ENCODE measurements at regions not wholly inside any gene's neighbourhood (a gene's known extent, or its start where the extent isn't known, plus 50 kb on each side); places are given as distances from the start of the nearest gene placed in this dataset.

DNA sequence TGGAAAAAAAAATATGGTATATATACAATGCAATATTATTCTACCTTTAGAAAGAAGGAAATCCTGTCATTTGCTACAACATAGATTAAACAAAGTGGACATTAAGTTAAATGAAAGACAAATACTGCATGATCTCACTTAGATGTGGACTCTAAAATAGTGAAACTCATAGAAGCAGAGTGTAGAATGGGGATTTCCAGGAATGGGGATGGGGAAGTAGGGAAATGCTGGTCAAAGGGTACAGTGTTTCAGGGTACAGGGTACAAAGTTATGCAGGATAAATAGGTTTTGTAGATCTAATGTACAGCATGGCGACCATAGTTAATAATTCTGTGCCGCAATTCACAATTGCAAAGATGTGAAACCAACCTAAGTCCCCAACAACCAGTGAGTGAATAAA, 385.5 kb downstream of the SFMBT2 start:
- H3K4me3 ChIP-seq (ENCODE audit: low read depth, low read length): no peak overlapping the region
- in situ Hi-C loops (cut with HindIII; ENCODE audit: low sequenced_read_pairs): no loop called here
- no peak for DNase-seq (ENCODE audit: low read depth, low spot score)
- TF ChIP-seq, protein P1, sequence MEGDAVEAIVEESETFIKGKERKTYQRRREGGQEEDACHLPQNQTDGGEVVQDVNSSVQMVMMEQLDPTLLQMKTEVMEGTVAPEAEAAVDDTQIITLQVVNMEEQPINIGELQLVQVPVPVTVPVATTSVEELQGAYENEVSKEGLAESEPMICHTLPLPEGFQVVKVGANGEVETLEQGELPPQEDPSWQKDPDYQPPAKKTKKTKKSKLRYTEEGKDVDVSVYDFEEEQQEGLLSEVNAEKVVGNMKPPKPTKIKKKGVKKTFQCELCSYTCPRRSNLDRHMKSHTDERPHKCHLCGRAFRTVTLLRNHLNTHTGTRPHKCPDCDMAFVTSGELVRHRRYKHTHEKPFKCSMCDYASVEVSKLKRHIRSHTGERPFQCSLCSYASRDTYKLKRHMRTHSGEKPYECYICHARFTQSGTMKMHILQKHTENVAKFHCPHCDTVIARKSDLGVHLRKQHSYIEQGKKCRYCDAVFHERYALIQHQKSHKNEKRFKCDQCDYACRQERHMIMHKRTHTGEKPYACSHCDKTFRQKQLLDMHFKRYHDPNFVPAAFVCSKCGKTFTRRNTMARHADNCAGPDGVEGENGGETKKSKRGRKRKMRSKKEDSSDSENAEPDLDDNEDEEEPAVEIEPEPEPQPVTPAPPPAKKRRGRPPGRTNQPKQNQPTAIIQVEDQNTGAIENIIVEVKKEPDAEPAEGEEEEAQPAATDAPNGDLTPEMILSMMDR (IDR thresholded peaks at IDR 0.05; ENCODE audit: low read depth, low read length): no peak

GRCh38 chr10:7015457-7015856, 395.4 kb downstream of the SFMBT2 start:
- TF ChIP-seq, protein P1 (IDR thresholded peaks at IDR 0.05; ENCODE audit: low read depth, low read length): no peak
- in situ Hi-C loops (cut with HindIII; ENCODE audit: low sequenced_read_pairs): no loop called here

DNA sequence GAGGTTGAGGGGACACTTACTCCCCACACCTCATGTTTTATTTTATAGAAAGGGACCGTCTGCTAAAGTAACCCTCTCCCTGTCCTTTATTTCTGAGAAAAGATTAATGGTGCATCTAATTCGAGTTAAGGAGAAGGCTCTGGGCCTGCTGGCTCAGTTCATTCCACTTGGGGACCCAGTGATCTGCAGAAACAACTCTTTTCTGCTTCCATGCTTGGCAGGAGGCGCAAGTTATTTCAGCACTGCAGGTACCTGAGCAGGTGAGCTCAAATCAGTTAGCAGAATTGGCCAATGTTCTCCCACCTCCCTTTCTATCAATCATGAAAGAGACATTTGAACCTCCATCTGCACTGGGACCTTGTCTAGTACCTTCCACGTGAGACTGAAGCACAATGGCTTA, 396.1 kb downstream of the SFMBT2 start:
- DNase-seq (ENCODE audit: low read depth, low spot score): no peak
- TF ChIP-seq, protein P1 (IDR thresholded peaks at IDR 0.05; ENCODE audit: low read depth, low read length): no peak
- no peak overlapping the region for H3K4me3 ChIP-seq (ENCODE audit: low read depth, low read length)
- in situ Hi-C loops (cut with HindIII; ENCODE audit: low sequenced_read_pairs): no loop called here

More at GRCh38 chr10:7015457-7015856, 395.4 kb downstream of the SFMBT2 start:
- DNase-seq (ENCODE audit: low read depth, low spot score): no peak
- H3K4me3 ChIP-seq (ENCODE audit: low read depth, low read length): no peak overlapping the region

- in situ Hi-C loops (cut with HindIII; ENCODE audit: low sequenced_read_pairs): no loop called here
Measured at GRCh38 chr10:7011994-7012393, 398.8 kb downstream of the SFMBT2 start.

DNA sequence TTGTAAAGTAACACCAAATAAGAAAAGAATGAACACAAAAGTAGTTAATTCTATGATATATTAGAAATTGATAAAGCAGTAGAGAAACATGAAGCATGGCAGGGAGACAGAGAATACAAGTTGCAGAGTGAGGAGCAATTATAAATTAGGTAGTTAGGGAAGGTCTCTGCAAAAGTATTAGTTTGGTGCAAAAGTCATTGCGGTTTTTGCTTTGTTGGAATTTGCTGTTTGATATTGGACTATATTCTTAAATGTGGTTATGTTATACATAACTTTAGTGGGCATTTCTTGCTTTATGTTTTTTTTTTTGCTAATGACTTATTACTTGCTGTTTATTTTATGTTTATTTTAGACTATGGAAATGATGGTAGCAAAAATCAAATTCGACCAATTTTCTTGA, 402.2 kb downstream of the SFMBT2 start:
- TF ChIP-seq, protein P1 (IDR thresholded peaks at IDR 0.05; ENCODE audit: low read depth, low read length): no peak
- in situ Hi-C loops (cut with HindIII; ENCODE audit: low sequenced_read_pairs): no loop called here
- no peak for DNase-seq (ENCODE audit: low read depth, low spot score)

More at GRCh38 chr10:7011994-7012393, 398.8 kb downstream of the SFMBT2 start:
- TF ChIP-seq, protein P1 (IDR thresholded peaks at IDR 0.05; ENCODE audit: low read depth, low read length): no peak
- H3K4me3 ChIP-seq (ENCODE audit: low read depth, low read length): no peak overlapping the region
- DNase-seq (ENCODE audit: low read depth, low spot score): no peak

GRCh38 chr10:7007600-7008190, 403.1 kb downstream of the SFMBT2 start:
- in situ Hi-C loops (cut with HindIII; ENCODE audit: low sequenced_read_pairs): no loop called here
- no peak overlapping the region for H3K4me3 ChIP-seq (ENCODE audit: low read depth, low read length)
- TF ChIP-seq, protein P1 (IDR thresholded peaks at IDR 0.05; ENCODE audit: low read depth, low read length): no peak
- no peak for DNase-seq (ENCODE audit: low read depth, low spot score)

More for the DNA sequence above, 402.2 kb downstream of the SFMBT2 start:
- H3K4me3 ChIP-seq (ENCODE audit: low read depth, low read length): no peak overlapping the region

Data from astrocyte of the spinal cord (primary cell).